GM18909 (cell line): ENCODE measurements at regions not wholly inside any gene's neighbourhood (a gene's known extent, or its start where the extent isn't known, plus 50 kb on each side); places are given as distances from the start of the nearest gene placed in this dataset.
"Not testable (repeated sequence)": the region's sequence is repeated elsewhere in the genome, so short reads cannot be mapped to it uniquely, and the experiment has no call there.

Experiments
- ATAC-seq: cut with Tn5 transposase; IDR thresholded peaks from one replicate; pipeline ENCODE4 v1.9.1; 2021; ENCODE audit warnings: mild to moderate bottlenecking; ENCODE audit not compliant: unreplicated experiment, poor library complexity

- ATAC-seq, result no peak
Observed at GRCh38 chr12:19802915-19803314, 363.6 kb downstream of the AEBP2 start.

- ATAC-seq, result no peak
Observed at GRCh38 chr12:19804737-19805136, 365.4 kb downstream of the AEBP2 start.

- no peak for ATAC-seq
Observed at GRCh38 chr12:19808371-19808770, 369.1 kb downstream of the AEBP2 start.

GRCh38 chr12:19810213-19810612, 370.9 kb downstream of the AEBP2 start:
- no peak for ATAC-seq

GRCh38 chr12:19811922-19812321, 372.6 kb downstream of the AEBP2 start:
- no peak for ATAC-seq

- ATAC-seq, result no peak
Observed at GRCh38 chr12:19819231-19819630, 379.9 kb downstream of the AEBP2 start.

- ATAC-seq, result no peak
Observed at GRCh38 chr12:19822476-19822875, 383.2 kb downstream of the AEBP2 start.

- ATAC-seq, result not testable (repeated sequence)
Observed at GRCh38 chr12:19823326-19823725, 384.0 kb downstream of the AEBP2 start.

- ATAC-seq, result no peak
Observed at GRCh38 chr12:19826980-19827550, 387.8 kb downstream of the AEBP2 start.

- no peak for ATAC-seq
Observed at GRCh38 chr12:19829100-19829853, 390.0 kb downstream of the AEBP2 start.

GRCh38 chr12:19830446-19830845, 391.2 kb downstream of the AEBP2 start:
- no peak for ATAC-seq

- ATAC-seq, result no peak
Observed at GRCh38 chr12:19833775-19834501, 394.6 kb downstream of the AEBP2 start.

- ATAC-seq, result no peak
Observed at GRCh38 chr12:19834592-19834991, 395.3 kb downstream of the AEBP2 start.

GRCh38 chr12:19836056-19836455, 396.8 kb downstream of the AEBP2 start:
- ATAC-seq, result no peak

- ATAC-seq, result no peak
Observed at GRCh38 chr12:19836456-19836855, 397.2 kb downstream of the AEBP2 start.

GRCh38 chr12:19837543-19837942, 398.3 kb downstream of the AEBP2 start:
- ATAC-seq, result no peak

GRCh38 chr12:19841451-19841850, 402.2 kb downstream of the AEBP2 start:
- no peak for ATAC-seq

GRCh38 chr12:19842116-19842515, 402.8 kb downstream of the AEBP2 start:
- no peak for ATAC-seq

- ATAC-seq, result no peak
Observed at GRCh38 chr12:19844224-19844623, 404.9 kb downstream of the AEBP2 start.

- ATAC-seq, result no peak
Observed at GRCh38 chr12:19846574-19846973, 407.3 kb downstream of the AEBP2 start.

GRCh38 chr12:19847294-19848059, 408.2 kb downstream of the AEBP2 start:
- peak; percentile 65 for ATAC-seq
